Testis (tissue), 2 donors: ENCODE measurements at regions not wholly inside any gene's neighbourhood (a gene's known extent, or its start where the extent isn't known, plus 50 kb on each side); places are given as distances from the start of the nearest gene placed in this dataset.

Experiments used
- DNase-seq: peaks from one replicate; pipeline ENCODE4 v3.0.0-alpha.2; 2019
- H3K27ac ChIP-seq, 2 donors: fragments of 200-600 bp; sonication (generic); one replicate each; pipeline ENCODE4 v1.5.1; 2019
- H3K27me3 ChIP-seq: fragments of 200-600 bp; sonication (generic); one replicate; pipeline ENCODE4 v1.5.1; 2019
- H3K36me3 ChIP-seq: fragments of 200-600 bp; sonication (generic); one replicate; pipeline ENCODE4 v1.5.1; 2017; ENCODE audit warnings: low read depth; ENCODE audit errors: missing control alignments
- H3K4me1 ChIP-seq: fragments of 200-600 bp; sonication (generic); one replicate; pipeline ENCODE4 v1.5.1; 2019
- H3K4me3 ChIP-seq, 2 donors: fragments of 200-600 bp; sonication (generic); one replicate each; pipeline ENCODE4 v1.5.1; 2017 to 2019
- H3K9me3 ChIP-seq: fragments of 200-600 bp; sonication (generic); one replicate; pipeline ENCODE4 v1.5.1; 2017
- CTCF ChIP-seq, 3 experiments: fragments of 450-650 bp in 2 of 3; fragments of 200-600 bp in 1 of 3; sonication (generic) in 1 of 3; IDR thresholded peaks; one replicate each; pipeline ENCODE4 v1.5.1; 2016 to 2019; ENCODE audit warnings: antibody characterized with exemption in 3 of 3, mild to moderate bottlenecking in 2 of 3, moderate library complexity in 1 of 3
- POLR2A ChIP-seq: fragments of 450-650 bp; IDR thresholded peaks from one replicate; pipeline ENCODE4 v1.6.1; 2017; ENCODE audit warnings: antibody characterized with exemption, mild to moderate bottlenecking, moderate library complexity
- WGBS, 2 donors: methylation state at CpG; one replicate each; pipeline ENCODE4 v1.1.5; 2018; 5-methylcytosine and 5-hydroxymethylcytosine counted together
- intact Hi-C: fragments of 100-400 bp; cut with DNase I; formaldehyde crosslinking; loops from one replicate; pipeline ENCODE4 v1.15.1; 2023; ENCODE audit warnings: low total_unique reads

GRCh38 chr1:228975238-228975907, 240.1 kb downstream of the RHOU start:
- intact Hi-C loops = no loop called here
- no peaks in the 10 kb centered on the region for H3K9me3 ChIP-seq
- no peak overlapping the region for H3K27ac ChIP-seq
- TF ChIP-seq POLR2A (no peak), CTCF (IDR thresholded peaks at IDR 0.05) (no peak)
- H3K27me3 ChIP-seq = no peaks in the 10 kb centered on the region
- 93 to 94% methylated on average over 8 of the region's 8 CpGs for WGBS, 2 donors
- no peak overlapping the region for H3K4me3 ChIP-seq
- peaks cover 4% of the 10 kb centered on the region for H3K4me1 ChIP-seq
- H3K36me3 ChIP-seq = no peaks in the 10 kb centered on the region
- DNase-seq = no peak

- no peak for DNase-seq
- H3K36me3 ChIP-seq = no peaks in the 10 kb centered on the region
- intact Hi-C loops = no loop called here
Observed at GRCh38 chr1:228976316-228976715, 241.0 kb downstream of the RHOU start.

GRCh38 chr1:228977307-228977706, 242.0 kb downstream of the RHOU start:
- no peak overlapping the region for H3K4me3 ChIP-seq
- intact Hi-C loops = no loop called here

More at GRCh38 chr1:228976316-228976715, 241.0 kb downstream of the RHOU start:
- Histone ChIP-seq H3K4me3 (no peak overlapping the region), H3K27me3 (no peaks in the 10 kb centered on the region), H3K27ac (no peak overlapping the region), H3K4me1 (peaks cover 4% of the 10 kb centered on the region), H3K9me3 (no peaks in the 10 kb centered on the region)
- WGBS, 2 donors = 97% methylated on average over 5 to 6 of the region's 6 CpGs
- no peak for TF ChIP-seq POLR2A
- no peak for TF ChIP-seq CTCF (IDR thresholded peaks at IDR 0.05)

GRCh38 chr1:228977741-228978140, 242.5 kb downstream of the RHOU start:
- no peaks in the 10 kb centered on the region for H3K9me3 ChIP-seq
- TF ChIP-seq POLR2A (no peak), CTCF (IDR thresholded peaks at IDR 0.05) (no peak)
- no peak overlapping the region for H3K4me3 ChIP-seq
- peaks cover 4% of the 10 kb centered on the region for H3K4me1 ChIP-seq
- no peak overlapping the region for H3K27ac ChIP-seq
- no peak for DNase-seq
- intact Hi-C loops = no loop called here
- no peaks in the 10 kb centered on the region for H3K27me3 ChIP-seq
- 91 to 92% methylated on average over 3 of the region's 3 CpGs for whole genome bisulfite sequencing, 2 donors
- no peaks in the 10 kb centered on the region for H3K36me3 ChIP-seq

More at GRCh38 chr1:228977307-228977706, 242.0 kb downstream of the RHOU start:
- no peaks in the 10 kb centered on the region for H3K9me3 ChIP-seq
- DNase-seq = no peak
- H3K4me1 ChIP-seq = peaks cover 4% of the 10 kb centered on the region
- no peaks in the 10 kb centered on the region for H3K27me3 ChIP-seq
- no peak overlapping the region for H3K27ac ChIP-seq
- no peaks in the 10 kb centered on the region for H3K36me3 ChIP-seq
- no peak for TF ChIP-seq CTCF (IDR thresholded peaks at IDR 0.05)
- 70 to 77% methylated on average over 8 of the region's 8 CpGs for WGBS, 2 donors
